A673 (cell line): ENCODE measurements at regions not wholly inside any gene's neighbourhood (a gene's known extent, or its start where the extent isn't known, plus 50 kb on each side); places are given as distances from the start of the nearest gene placed in this dataset.

Experiments
- EZH2 ChIP-seq: fragments of 200-600 bp; sonication (generic); IDR thresholded peaks from 2 replicates; pipeline ENCODE4 v1.6.1; 2017; ENCODE audit warnings: borderline replicate concordance, low read depth, mild to moderate bottlenecking, mixed read lengths, antibody characterized with exemption, low read length; ENCODE audit not compliant: poor library complexity, severe bottlenecking
- TF ChIP-seq, protein P1 (sequence below): fragments of 300-800, 200-600 bp; sonication (generic); conservative IDR thresholded peaks from 2 replicates; pipeline ENCODE4 v1.5.1; 2017; ENCODE audit warnings: low read depth, mild to moderate bottlenecking, antibody characterized with exemption, low read length, moderate library complexity, mixed read lengths

DNA sequence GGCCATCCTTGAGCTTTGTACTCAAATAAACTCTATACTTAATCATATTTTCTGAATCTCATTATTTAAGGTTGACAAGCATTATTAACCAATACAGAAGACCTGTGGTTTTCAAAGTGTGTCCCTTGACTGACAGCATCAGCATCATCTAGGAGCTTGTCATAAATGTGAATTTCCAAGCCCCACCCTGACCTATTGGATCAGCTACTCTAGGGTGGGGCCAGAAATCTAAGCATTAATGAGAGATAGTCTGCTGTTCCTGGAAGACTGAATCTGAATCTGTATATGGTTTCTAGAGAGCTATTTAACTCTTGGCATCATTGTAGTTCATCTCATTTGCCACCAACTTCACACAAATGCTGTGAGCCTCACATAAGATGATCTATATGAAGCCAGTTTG, 86.6 kb downstream of the CD8B2 start:
- TF ChIP-seq, protein P1, sequence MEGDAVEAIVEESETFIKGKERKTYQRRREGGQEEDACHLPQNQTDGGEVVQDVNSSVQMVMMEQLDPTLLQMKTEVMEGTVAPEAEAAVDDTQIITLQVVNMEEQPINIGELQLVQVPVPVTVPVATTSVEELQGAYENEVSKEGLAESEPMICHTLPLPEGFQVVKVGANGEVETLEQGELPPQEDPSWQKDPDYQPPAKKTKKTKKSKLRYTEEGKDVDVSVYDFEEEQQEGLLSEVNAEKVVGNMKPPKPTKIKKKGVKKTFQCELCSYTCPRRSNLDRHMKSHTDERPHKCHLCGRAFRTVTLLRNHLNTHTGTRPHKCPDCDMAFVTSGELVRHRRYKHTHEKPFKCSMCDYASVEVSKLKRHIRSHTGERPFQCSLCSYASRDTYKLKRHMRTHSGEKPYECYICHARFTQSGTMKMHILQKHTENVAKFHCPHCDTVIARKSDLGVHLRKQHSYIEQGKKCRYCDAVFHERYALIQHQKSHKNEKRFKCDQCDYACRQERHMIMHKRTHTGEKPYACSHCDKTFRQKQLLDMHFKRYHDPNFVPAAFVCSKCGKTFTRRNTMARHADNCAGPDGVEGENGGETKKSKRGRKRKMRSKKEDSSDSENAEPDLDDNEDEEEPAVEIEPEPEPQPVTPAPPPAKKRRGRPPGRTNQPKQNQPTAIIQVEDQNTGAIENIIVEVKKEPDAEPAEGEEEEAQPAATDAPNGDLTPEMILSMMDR, result no peak
- no peak for TF ChIP-seq EZH2
